ENCODE measurements at regions not wholly inside any gene's neighbourhood (a gene's known extent, or its start where the extent isn't known, plus 50 kb on each side); places are given as distances from the start of the nearest gene placed in this dataset.
"Not testable (repeated sequence)": the region's sequence is repeated elsewhere in the genome, so short reads cannot be mapped to it uniquely, and the experiment has no call there.

GRCh38 chr2:59816075-59816474, 737.4 kb downstream of the BCL11A start:
- no peak for TF ChIP-seq CTCF (IDR thresholded peaks at IDR 0.05; ENCODE audit: low read depth, low read length)
- no peak overlapping the region for H3K4me3 ChIP-seq (ENCODE audit: low read depth, low read length)

GRCh38 chr2:59810283-59810682, 743.2 kb downstream of the BCL11A start:
- not testable (repeated sequence) for H3K4me3 ChIP-seq (ENCODE audit: low read depth, low read length)

- H3K4me3 ChIP-seq (ENCODE audit: low read depth, low read length): no peak overlapping the region
- no peak for TF ChIP-seq CTCF (IDR thresholded peaks at IDR 0.05; ENCODE audit: low read depth, low read length)
Measured at GRCh38 chr2:59806486-59806885, 747.0 kb downstream of the BCL11A start.

GRCh38 chr2:59804732-59805131, 748.7 kb downstream of the BCL11A start:
- no peak for TF ChIP-seq CTCF (IDR thresholded peaks at IDR 0.05; ENCODE audit: low read depth, low read length)
- no peak overlapping the region for H3K4me3 ChIP-seq (ENCODE audit: low read depth, low read length)

- no peak for TF ChIP-seq CTCF (IDR thresholded peaks at IDR 0.05; ENCODE audit: low read depth, low read length)
- no peak overlapping the region for H3K4me3 ChIP-seq (ENCODE audit: low read depth, low read length)
Measured at GRCh38 chr2:59803586-59803985, 749.9 kb downstream of the BCL11A start.

GRCh38 chr2:59798687-59799232, 754.7 kb downstream of the BCL11A start:
- no peak for TF ChIP-seq CTCF (IDR thresholded peaks at IDR 0.05; ENCODE audit: low read depth, low read length)
- H3K4me3 ChIP-seq (ENCODE audit: low read depth, low read length): no peak overlapping the region

- no peak for TF ChIP-seq CTCF (IDR thresholded peaks at IDR 0.05; ENCODE audit: low read depth, low read length)
Measured at GRCh38 chr2:59791004-59791618, 762.3 kb downstream of the BCL11A start.

More at GRCh38 chr2:59791004-59791618, 762.3 kb downstream of the BCL11A start:
- no peak overlapping the region for H3K4me3 ChIP-seq (ENCODE audit: low read depth, low read length)

Measured in WI38 (cell line).